ENCODE measurements at regions not wholly inside any gene's neighbourhood (a gene's known extent, or its start where the extent isn't known, plus 50 kb on each side); places are given as distances from the start of the nearest gene placed in this dataset.

- DNase-seq = peak; percentile 74
These were observed 78.6 kb downstream of the ARF6 start for GRCh38 chr14:49971156-49972130.

- peak; percentile 26 for DNase-seq
These were observed 79.3 kb downstream of the ARF6 start for GRCh38 chr14:49972131-49972671.

GRCh38 chr14:49972823-49973222 is 79.9 kb downstream of the ARF6 start:
- peak; percentile 57 for DNase-seq

GRCh38 chr14:49975276-49975675 is 82.4 kb downstream of the ARF6 start:
- no peak for DNase-seq

GRCh38 chr14:49975799-49976198 is 82.9 kb downstream of the ARF6 start:
- DNase-seq = no peak

- peak; percentile 59 for DNase-seq
These were observed 84.4 kb downstream of the ARF6 start for GRCh38 chr14:49977126-49977841.

- no peak for DNase-seq
These were observed 87.1 kb downstream of the ARF6 start for GRCh38 chr14:49980027-49980426.

GRCh38 chr14:49982082-49982481 is 89.2 kb downstream of the ARF6 start:
- no peak for DNase-seq

GRCh38 chr14:49982501-49982951 is 89.6 kb downstream of the ARF6 start:
- peak; percentile 43 for DNase-seq

- DNase-seq = no peak
These were observed 91.5 kb downstream of the ARF6 start for GRCh38 chr14:49984424-49984823.

GRCh38 chr14:49986343-49987014 is 93.6 kb downstream of the ARF6 start:
- no peak for DNase-seq

GRCh38 chr14:49988080-49988990 is 95.5 kb downstream of the ARF6 start:
- no peak for DNase-seq

- no peak for DNase-seq
These were observed 97.1 kb downstream of the ARF6 start for GRCh38 chr14:49989966-49990365.

- no peak for DNase-seq
These were observed 98.6 kb downstream of the ARF6 start for GRCh38 chr14:49991491-49991890.

GRCh38 chr14:49992036-49992435 is 99.2 kb downstream of the ARF6 start:
- no peak for DNase-seq

- DNase-seq = no peak
These were observed 99.6 kb downstream of the ARF6 start for GRCh38 chr14:49992448-49992847.

GRCh38 chr14:49992901-49993339 is 100.0 kb downstream of the ARF6 start:
- DNase-seq = no peak

- DNase-seq = no peak
These were observed 100.7 kb downstream of the ARF6 start for GRCh38 chr14:49993565-49993964.

GRCh38 chr14:49994951-49995561 is 102.2 kb downstream of the ARF6 start:
- DNase-seq = no peak

- no peak for DNase-seq
These were observed 105.1 kb downstream of the ARF6 start for GRCh38 chr14:49997991-49998390.

GRCh38 chr14:49999146-49999761 is 106.4 kb downstream of the ARF6 start:
- peak; percentile 83 for DNase-seq
